Transverse colon (tissue), 4 donors: ENCODE measurements at regions not wholly inside any gene's neighbourhood (a gene's known extent, or its start where the extent isn't known, plus 50 kb on each side); places are given as distances from the start of the nearest gene placed in this dataset.

Source experiments
- EP300 ChIP-seq: sonication (generic); formaldehyde crosslinking; IDR thresholded peaks from one replicate; pipeline ENCODE4 v1.6.1; 2017; ENCODE audit warnings: antibody characterized with exemption, low read depth
- POLR2A ChIP-seq: fragments of 450-650 bp; IDR thresholded peaks from one replicate; pipeline ENCODE4 v1.6.1; 2016; ENCODE audit warnings: antibody characterized with exemption, mild to moderate bottlenecking, moderate library complexity
- POLR2AphosphoS5 ChIP-seq, 3 donors: sonication (generic); formaldehyde crosslinking; IDR thresholded peaks; one replicate each; pipeline ENCODE4 v1.6.1; 2016; ENCODE audit warnings: antibody characterized with exemption in 3 of 3
- TF ChIP-seq, protein P1 (sequence below), 5 experiments: fragments of 200-600 bp in 3 of 5; fragments of 450-650 bp in 2 of 5; sonication (generic) in 3 of 5; IDR thresholded peaks; 1 replicate in 2 of 5; 2 replicates in 3 of 5; pipeline ENCODE4 v1.5.1; 2016 to 2017; ENCODE audit warnings: antibody characterized with exemption in 5 of 5, inconsistent platforms in 3 of 5, mild to moderate bottlenecking in 2 of 5, moderate library complexity in 1 of 5

GRCh38 chr4:179114615-179115014, 1672.4 kb upstream of the AGA start:
- TF ChIP-seq POLR2A (no peak), POLR2AphosphoS5 (IDR thresholded peaks at IDR 0.05) (no peak), EP300 (no peak)
- TF ChIP-seq, protein P1, sequence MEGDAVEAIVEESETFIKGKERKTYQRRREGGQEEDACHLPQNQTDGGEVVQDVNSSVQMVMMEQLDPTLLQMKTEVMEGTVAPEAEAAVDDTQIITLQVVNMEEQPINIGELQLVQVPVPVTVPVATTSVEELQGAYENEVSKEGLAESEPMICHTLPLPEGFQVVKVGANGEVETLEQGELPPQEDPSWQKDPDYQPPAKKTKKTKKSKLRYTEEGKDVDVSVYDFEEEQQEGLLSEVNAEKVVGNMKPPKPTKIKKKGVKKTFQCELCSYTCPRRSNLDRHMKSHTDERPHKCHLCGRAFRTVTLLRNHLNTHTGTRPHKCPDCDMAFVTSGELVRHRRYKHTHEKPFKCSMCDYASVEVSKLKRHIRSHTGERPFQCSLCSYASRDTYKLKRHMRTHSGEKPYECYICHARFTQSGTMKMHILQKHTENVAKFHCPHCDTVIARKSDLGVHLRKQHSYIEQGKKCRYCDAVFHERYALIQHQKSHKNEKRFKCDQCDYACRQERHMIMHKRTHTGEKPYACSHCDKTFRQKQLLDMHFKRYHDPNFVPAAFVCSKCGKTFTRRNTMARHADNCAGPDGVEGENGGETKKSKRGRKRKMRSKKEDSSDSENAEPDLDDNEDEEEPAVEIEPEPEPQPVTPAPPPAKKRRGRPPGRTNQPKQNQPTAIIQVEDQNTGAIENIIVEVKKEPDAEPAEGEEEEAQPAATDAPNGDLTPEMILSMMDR (IDR thresholded peaks at IDR 0.05), result no peak
